B cell (primary cell): ENCODE measurements at regions not wholly inside any gene's neighbourhood (a gene's known extent, or its start where the extent isn't known, plus 50 kb on each side); places are given as distances from the start of the nearest gene placed in this dataset.

Experiments used
- CTCF ChIP-seq: fragments of 200-600 bp; IDR thresholded peaks from one replicate; pipeline ENCODE4 v1.8.0; 2022; ENCODE audit warnings: antibody characterized with exemption, mild to moderate bottlenecking
- EZH2 ChIP-seq: IDR thresholded peaks from 2 replicates; pipeline ENCODE4 v1.6.1; 2012; ENCODE audit warnings: borderline replicate concordance, low read depth, mild to moderate bottlenecking, moderate library complexity, low read length; ENCODE audit not compliant: insufficient read depth, poor library complexity, severe bottlenecking

GRCh38 chr10:128780156-128780761, 654.0 kb upstream of the MKI67 start:
- TF ChIP-seq CTCF, result no peak
- TF ChIP-seq EZH2, result no peak
